Erythroblast (primary cell): ENCODE measurements at regions not wholly inside any gene's neighbourhood (a gene's known extent, or its start where the extent isn't known, plus 50 kb on each side); places are given as distances from the start of the nearest gene placed in this dataset.

ENCODE experiments used
- GATA1 ChIP-seq: IDR thresholded peaks from 2 replicates; pipeline ENCODE4 v1.6.1; 2011; ENCODE audit warnings: low read depth, mild to moderate bottlenecking, control low read depth, low read length, moderate library complexity
- POLR2A ChIP-seq: IDR thresholded peaks from 2 replicates; pipeline ENCODE4 v1.6.1; 2011; ENCODE audit warnings: mild to moderate bottlenecking, low read length

GRCh38 chr2:239898292-239898925, 126.7 kb downstream of the NDUFA10 start:
- TF ChIP-seq POLR2A (no peak), GATA1 (no peak)
